NOMO-1 (cell line): ENCODE measurements at regions not wholly inside any gene's neighbourhood (a gene's known extent, or its start where the extent isn't known, plus 50 kb on each side); places are given as distances from the start of the nearest gene placed in this dataset.
A peak's percentile ranks its signal among the peaks of the same experiment; 100 is the strongest.

Experiments used
- DNase-seq, 2 experiments: peaks; one replicate each; lab custom pipeline; 2025; ENCODE audit not compliant: unreplicated experiment in 2 of 2; lab: John Stamatoyannopoulos, UW

DNA sequence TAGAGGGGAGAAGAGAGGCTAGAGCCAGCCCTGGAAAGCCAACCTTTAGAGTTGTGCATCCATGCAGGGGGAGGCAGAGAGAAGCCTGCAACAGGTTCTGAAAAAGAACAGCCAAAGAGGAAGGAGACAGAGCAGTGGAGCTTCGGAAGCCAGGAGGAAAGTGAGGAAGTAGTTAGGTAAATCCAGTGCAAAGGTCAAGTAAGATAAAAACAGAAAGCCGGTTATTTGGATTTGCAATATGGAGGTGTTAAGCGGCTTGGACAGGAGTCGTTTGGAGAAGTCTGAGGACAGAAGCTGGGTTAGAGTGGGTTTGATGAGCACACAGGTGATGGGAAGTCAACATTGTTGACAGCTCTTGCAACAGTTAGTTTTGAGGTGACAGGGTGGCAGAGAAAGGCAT is 53.5 kb upstream of the FLT1 start:
- peak in 1 of 2 experiments; percentile 31 for DNase-seq

DNA sequence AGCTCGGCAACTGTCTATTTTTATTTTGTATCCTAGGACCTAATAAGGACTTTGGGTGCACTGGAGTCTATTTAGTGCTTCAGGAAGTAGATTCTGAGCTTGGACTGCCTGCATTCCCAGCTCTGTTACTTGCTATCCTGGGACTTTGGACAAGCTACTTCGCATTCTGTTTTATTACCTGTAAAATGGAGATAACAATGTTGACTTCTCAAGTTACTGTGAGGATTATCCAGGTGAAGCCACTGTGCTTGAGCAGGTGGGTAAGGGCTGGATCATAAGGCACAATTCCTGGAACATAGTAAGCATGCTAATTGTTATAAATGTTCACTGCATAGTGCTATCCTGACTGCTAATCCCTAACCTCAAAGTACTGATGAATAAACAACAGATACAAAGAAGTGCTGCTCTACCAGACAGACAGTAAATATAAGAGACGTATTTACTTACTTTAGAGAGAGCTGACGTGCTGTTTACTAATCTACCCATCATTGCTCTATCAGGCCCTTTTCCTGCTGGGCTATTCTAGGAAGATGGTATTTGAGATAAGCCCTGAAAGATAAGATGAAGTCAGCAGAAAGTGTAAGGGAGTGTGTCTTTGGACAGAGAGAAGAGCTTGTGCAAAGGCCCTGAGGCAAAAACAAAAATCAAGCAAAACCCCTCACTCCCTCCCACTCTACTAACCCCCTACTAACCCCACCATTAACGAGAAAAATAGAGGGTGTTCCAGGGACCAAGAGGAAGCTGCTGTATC is 50.8 kb upstream of the FLT1 start:
- no peak for DNase-seq
